HG03354 (cell line): ENCODE measurements at regions not wholly inside any gene's neighbourhood (a gene's known extent, or its start where the extent isn't known, plus 50 kb on each side); places are given as distances from the start of the nearest gene placed in this dataset.
A peak's percentile ranks its signal among the peaks of the same experiment; 100 is the strongest.

Experiments used
- ATAC-seq: cut with Tn5 transposase; IDR thresholded peaks from one replicate; pipeline ENCODE4 v1.9.1; 2021; ENCODE audit warnings: mild to moderate bottlenecking; ENCODE audit not compliant: unreplicated experiment, poor library complexity, severe bottlenecking

DNA sequence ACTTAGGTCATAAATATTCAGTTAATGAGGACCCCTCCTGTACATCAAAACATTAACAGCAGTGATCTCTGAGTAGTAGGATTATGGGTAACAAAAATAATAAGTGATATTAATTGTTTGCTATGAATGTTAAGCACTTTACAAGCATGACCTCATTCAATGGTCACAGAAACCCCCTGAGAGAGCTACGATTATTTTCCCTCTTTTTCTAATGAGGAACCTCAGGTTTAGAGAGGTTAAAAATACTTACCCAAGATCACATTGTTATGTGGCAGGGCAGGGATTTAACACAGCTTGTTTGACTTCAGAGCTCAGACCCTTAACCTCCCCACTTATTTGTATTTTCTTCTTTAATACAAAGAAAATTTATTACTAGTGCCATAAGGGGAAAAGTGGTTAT lies 228.2 kb downstream of the TBL1XR1 start:
- ATAC-seq, result no peak

DNA sequence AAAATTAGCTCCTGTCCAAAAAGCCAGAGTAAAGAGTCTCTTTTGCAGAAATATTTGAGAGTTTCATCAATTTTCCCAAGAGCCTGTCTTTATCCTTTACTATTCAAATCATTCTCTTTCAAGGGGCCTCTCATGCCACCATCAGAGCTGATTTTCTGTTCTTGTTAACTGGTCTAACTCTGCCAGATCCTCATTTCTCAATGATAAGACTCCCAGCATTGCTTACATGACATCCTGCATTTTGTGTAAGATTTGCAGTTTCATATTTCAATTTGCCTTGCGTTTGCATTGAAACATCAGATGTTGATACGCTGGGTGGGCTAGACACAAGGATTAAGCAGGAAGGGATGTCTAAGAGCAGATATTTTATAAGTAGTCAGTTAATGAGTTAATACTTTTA lies 228.7 kb downstream of the TBL1XR1 start:
- ATAC-seq, result no peak

DNA sequence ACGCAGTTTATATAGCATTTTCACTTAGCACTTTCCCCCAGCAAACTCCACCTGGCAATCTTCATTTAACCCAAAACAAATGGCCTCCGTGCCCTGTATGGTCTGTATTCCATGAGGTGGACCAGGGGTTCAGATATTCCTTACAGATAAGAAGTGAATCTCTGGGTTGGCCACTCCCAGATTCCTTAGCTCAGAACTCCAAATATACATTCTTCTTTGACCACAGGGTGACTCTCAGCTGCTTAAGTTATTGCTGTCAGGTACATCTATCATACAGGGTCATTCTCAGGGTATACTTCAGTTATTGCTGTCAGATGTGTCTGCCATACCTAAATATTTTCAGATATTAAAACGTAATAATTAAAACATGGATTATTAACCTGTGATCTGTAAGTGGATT lies 229.8 kb downstream of the TBL1XR1 start:
- no peak for ATAC-seq

DNA sequence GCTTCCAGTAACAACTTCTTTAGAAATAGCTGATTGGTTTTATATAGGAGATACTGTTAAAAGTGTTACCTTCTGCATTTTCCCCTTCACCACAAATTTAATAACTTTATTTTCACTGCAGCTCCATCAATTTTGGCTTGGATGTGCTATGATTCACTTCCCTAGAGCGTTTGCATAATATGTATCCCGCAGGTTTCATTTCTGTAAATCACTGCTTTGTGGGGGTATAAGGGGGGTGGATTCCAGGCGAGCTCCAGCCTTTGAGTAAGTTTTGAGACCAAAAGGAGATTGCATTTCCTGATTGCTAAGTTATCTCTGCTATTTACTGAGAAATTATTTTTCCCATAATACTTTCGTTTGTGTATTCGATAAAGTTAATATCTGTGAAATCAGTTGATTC lies 232.6 kb downstream of the TBL1XR1 start:
- ATAC-seq, result no peak

DNA sequence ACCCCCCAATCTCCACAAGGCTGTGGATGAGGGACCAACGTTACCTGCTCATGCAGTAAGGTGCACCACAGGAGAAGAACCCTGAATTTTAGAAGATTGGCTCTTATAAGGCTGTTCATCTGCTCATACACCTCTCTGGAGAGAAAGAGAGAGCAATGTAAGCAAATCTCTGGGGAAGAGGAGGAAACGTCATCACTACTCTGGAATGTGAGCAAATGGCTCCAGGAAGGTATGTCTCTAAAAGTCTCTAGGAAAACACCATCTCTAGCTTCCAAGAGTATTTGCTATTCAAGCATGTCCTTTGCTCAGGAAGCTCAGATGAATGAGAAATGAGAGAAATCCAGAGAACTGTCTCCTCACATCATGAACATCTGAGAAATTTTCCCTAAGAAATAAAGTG lies 235.4 kb downstream of the TBL1XR1 start:
- no peak for ATAC-seq

DNA sequence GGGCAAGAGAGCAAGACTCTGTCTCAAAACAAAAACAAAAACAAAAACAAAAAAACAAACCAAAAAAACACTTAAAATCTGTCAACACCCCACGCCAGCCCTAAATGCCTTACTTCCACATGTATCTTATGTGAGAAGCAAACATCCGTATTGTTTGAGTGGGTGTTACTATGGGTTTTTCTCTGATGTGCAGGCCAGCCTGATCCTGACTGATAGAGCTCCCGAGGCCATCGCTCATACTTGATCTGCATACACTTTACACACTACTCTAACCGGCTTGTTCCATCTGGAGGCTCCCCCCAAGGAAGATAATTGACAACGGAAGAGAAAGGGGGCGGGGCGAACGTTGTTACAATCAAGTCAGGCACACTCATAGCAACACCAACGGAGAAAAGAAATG lies 237.4 kb downstream of the TBL1XR1 start:
- ATAC-seq, result no peak

DNA sequence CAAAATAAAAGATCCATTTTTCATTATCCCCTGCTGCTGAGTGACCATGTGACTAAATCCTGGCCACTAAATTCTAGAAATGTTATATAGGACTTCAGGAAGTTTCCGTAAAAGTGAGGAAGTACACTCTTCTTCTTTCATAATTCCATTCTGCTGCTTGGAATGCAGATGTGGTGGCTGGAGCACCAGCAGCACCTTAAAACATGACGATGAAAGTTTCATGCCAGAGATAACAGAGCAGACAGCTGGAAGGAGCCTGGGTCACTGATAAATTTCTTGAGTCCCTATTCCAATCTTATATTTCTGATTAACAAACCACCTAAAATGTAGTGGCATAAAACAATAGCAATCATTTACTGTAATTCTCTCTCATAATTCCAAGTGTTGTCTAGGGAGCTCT lies 238.7 kb downstream of the TBL1XR1 start:
- ATAC-seq, result no peak

DNA sequence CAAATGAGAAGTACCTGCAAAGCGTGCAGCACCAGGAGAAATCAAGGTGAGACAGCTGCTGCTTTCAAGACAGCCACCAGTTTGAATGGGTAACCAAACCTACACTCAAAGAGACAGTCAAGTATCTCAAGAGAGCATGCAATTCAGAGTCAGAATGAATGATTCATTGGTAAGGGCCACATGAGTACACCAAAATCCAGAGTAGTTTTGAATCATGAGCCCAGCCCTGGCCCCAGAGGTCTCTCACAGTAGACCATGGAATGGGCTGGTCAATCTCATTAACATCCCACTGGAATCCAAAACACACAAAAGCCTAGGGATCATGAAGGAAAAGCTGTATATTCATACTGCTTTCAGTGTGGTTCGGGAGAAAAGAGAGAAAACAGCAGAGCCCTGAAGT lies 242.8 kb downstream of the TBL1XR1 start:
- no peak for ATAC-seq

DNA sequence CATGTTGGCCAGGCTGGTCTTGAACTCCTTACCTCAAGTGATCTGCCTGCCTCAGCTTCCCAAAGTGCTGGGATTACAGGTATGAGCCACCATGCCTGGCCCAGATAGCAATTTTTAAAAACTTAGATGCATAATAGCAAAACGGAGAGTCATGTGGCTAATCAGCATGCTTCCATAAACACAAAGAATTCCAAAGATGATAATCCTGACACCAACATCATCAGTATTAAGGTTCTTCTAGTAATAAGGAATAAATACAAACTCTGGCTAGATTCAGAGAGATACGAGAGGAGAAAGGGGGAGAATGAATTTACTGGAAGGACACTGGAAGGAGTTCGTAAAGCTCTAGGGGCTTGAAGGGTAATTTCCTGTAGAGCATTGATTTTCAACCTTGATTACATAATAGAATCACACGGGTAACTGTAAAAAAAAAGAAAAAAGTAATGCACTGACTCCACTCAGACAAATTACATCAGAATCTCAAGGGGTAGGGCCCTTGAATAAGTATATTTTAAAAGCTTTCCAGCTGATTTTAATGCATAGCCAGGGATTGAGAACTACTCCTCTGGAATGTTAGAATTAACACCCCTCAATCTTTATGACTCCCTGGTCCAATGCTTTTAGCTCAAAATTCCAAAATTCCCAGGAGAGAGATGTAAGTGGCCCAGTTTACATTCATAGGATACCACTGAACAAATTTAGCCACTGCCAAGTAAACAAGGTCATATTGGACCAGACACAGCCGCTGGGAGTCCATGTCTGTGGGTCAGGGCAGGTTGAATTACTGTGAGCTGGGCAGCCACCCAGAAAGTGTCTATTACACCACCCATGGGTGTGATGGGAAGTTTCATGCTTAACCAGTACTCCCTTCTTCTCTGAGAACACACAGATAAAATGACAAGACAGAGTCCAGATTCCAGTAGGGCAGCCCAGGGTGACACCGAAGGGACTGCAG lies 243.9 kb downstream of the TBL1XR1 start:
- ATAC-seq, result no peak

DNA sequence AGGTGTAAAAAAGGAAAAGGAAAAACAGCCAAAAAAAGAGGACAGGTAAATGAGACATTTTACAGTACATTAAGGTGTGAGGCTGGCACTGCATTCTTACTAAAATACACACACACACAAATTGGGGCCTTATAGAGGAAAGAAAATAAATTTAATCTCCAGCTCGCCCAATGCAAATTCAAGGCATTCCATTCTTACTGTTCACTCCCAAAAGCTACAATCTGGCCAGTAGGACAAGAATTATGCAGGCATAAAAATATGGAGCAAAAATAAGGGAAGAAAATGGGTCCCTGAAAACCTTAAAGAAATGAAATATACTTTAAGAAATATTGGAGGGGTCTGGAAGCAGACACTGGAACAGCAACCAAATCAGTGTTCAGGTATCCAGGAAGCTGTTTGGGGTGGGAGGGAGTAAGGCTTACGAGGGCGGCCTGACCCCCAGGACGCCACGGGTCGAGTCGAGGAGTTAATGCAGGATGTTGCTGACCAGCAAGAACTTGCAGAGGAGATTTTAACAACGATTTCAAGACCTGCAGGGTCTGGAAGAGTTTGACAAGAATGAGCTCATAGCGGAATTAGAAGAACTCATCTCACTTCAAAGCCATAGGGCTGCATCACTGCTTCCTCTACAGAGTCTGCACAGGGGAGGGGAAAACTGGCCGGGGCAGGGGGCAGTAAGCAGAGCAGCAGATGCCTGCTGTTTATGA lies 245.5 kb downstream of the TBL1XR1 start:
- no peak for ATAC-seq

DNA sequence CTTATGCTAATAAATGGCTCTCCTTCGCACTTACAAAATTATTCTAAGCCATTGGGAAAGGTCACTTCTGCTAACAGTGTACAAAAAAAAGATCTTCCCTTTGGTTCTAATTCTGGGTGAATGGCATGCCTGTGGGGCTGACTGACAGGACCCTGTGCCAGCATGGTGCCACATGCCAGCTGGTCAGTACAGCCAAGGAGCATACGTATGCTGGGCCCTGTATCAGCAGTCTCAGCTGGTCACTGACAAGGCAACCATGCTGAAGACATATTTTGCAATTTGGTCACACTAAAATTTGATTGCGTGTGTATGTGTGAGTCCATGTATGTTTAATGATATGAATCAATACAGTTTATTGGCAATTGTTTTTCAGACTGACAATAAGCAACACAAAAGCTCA lies 246.1 kb downstream of the TBL1XR1 start:
- ATAC-seq, result no peak

DNA sequence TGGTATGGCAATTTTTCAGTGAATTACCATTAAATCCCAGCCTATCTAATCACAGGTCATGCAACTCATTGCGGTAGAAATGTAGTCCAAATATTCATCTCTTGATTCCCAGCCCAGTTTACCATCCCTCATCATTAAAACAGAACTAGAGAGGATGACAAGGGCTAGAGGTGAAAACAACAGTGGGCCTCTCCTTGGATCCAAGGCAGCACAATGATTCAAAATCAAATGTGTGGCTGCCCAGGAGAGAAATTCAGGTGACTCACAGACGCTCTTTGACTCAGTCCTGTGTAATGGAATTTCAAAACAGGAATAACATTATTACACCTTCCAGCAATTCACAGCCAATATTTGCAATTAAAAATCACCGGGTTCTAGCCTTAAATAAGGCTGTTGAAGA lies 246.5 kb downstream of the TBL1XR1 start:
- no peak for ATAC-seq

DNA sequence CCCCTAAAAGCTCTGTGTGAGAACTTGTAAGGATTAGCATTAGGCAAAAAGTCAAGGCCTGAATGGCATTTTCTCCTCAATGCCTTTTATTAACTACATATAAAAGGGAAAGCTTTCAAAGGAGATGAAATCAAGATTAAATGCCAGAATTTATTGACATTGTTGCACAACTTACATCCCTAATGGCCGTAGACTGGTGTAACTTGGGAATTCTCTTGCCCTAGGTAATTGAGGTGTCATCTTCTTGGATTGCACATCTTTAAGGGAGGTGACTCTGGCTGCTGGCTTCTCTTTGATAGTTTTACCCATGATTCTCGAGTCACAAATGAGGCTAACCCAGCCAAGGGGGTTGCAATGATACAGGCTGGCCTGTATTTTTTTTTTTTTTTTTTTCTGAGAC lies 249.1 kb downstream of the TBL1XR1 start:
- no peak for ATAC-seq

DNA sequence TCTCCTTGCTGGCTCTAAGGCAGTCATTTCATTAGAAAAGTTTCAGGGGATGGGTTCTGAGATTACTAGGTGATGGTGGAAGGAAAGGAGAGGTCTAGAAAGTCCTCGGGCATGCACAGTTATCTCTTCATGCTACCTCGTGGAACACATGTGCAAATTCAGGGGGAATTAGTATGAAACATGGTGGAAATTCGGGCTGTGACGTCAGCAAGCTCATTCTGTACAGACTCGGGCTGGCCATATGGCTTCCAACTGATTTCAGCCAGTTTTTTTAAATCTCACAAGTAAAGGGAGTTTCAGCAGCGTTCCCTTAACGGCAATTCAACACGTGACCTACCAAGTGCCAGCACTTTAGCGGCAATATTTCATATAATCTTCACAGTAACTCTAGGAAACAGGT lies 251.1 kb downstream of the TBL1XR1 start:
- ATAC-seq, result no peak

DNA sequence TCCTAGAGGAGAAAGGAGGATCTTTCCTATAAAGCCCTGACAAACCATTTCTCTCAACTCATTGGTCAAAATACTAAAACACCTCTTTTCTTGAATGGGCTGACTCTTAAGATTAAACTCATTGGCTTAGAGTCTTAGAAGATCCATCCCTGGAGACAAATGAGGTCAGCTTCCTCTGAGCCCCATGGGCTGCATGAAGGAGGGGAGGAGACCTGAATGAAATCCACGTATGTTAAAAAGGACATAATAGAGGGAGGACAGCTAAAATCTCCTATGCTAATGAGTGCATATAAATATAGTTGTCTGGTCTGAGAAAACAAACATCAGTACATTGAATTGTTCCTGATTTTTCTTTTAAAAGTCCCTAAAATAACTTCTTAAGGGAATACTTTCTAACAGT lies 255.0 kb downstream of the TBL1XR1 start:
- ATAC-seq, result no peak

DNA sequence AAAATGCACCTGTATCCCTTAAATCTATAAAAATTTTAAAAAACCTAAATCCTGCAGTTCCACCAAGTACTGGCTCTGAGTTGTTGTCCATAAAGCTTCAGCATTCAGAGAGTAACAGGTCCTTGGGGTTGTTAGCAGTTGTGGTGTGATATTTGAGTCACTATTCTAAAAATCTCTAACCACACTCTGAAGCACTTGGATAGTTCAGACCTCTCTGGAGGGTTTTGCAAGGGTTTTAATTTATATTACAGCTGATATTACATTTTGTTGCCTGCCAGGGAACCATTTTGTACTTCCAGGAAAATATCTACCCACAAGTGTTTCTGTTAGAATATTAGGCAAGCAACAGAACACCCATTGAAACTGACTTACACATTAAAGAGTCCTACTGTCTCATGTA lies 255.6 kb downstream of the TBL1XR1 start:
- ATAC-seq, result no peak

DNA sequence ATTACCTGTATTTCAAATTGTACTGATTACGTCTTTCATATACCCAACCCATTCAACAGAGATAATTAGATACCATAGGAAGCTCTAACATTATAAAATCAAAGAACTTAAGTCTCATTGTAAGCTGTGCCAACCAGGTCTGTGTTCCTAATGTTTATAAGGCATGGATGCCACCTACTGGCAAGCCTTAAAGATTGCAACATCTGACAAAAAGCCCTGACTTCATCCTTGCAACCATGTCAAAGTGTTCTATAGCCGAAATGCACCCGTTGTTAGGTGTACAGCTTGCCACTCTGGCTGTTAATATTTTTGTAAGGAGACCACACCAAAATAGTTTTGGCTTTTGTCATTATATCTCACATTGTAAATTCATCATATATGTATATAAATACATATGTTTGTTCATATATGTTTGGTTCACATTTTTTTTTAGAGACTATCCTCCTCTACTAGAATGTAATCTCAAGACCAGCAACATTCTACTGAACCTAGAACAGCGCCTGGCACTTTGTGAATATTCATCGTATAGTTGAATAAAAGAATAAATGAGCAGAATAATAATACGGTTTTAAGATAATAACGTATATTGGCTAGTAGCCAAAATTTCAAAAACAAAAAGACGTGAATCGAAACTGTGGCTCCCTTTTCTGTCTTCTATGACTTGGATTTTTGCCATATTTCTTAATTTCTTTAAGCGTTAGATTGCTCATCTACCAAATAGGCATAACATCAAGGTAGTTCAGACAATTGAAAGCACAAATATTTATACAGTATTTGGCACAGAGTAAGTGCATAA lies 258.1 kb downstream of the TBL1XR1 start:
- ATAC-seq, result peak; percentile 99

DNA sequence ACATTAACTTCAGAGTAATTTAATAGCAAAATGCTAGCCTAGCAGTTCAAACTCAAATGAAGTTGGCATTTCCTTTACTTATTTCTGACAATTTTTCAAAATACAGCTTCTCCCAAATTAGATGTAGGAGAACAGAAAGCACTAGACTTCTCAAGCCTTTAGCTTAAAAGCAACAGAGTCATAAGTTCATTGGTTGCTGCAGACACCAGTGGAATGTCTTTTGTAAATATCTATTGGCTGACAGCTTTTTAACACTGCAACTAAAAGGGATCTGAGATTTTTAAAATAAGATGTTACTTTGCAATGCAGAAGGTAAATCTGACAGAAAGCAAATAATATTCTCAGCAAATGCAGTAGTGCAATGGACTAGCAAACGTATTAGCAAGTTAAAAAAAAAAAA lies 259.3 kb downstream of the TBL1XR1 start:
- no peak for ATAC-seq

DNA sequence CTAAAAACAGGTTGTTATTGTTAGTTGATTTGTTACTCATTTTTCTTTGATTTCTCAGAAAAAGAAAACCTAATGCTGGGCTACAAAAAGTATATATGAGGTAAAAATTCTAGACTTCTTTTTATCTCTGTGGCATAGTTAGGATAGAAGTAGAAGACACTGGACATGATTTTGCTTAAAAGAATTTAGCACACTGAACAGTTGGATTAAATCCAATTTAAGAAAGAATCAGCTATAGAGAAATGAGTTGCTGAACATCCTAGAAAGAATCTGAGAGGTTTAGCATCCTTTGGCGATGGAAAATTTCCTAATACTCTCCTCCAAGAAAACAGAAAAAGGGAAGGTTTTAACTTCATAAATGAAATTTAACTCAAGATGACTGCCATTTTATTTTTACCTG lies 259.7 kb downstream of the TBL1XR1 start:
- no peak for ATAC-seq

DNA sequence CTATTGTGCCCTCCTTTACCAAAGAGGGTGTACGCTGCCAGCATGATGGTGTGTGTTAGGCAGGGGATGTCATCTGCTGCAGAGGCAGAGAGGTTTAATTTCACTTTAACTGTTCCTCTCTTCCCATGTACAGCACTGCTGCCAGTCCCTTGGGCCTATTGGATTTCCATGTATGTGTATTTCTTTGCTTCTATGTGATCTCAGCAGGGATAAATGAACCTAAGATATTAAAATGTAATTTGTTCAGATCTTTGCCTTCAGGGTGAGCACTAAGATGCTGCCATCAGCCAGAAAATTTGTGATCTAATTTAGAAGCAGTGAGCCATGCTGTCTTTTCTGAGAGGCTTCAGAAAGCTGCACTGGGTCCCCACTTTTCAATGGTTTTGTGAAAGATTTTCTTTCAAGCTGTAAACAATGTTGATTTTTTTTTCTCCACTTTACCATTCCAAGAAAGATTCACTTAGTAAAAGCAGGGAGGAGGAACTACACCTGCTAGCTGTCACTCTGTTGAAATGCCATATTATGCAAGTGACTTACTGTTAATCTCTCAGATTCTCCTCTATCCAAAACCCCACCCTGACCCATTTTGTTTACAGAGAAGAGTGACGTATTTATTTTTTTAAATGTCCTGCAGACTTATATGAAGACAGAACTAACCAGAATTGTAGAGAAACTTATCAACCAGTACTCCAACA lies 261.9 kb downstream of the TBL1XR1 start:
- ATAC-seq, result no peak
